22Rv1 (cell line): ENCODE measurements at regions not wholly inside any gene's neighbourhood (a gene's known extent, or its start where the extent isn't known, plus 50 kb on each side); places are given as distances from the start of the nearest gene placed in this dataset.

Source experiments
- CTCF ChIP-seq: fragments of 450-650 bp; IDR thresholded peaks from 2 replicates; pipeline ENCODE4 v1.5.1; 2017; ENCODE audit warnings: mild to moderate bottlenecking
- ZFX ChIP-seq: fragments of 450-650 bp; IDR thresholded peaks from 2 replicates; pipeline ENCODE4 v1.6.1; 2017; ENCODE audit warnings: antibody characterized with exemption, borderline replicate concordance

GRCh38 chr4:100722866-100723459, 205.1 kb upstream of the EMCN start:
- TF ChIP-seq CTCF (no peak), ZFX (no peak)
